ENCODE measurements at regions not wholly inside any gene's neighbourhood (a gene's known extent, or its start where the extent isn't known, plus 50 kb on each side); places are given as distances from the start of the nearest gene placed in this dataset.

- no peaks in the 10 kb centered on the region for H3K27me3 Mint-ChIP-seq (ENCODE audit: insufficient read depth, unreplicated experiment)
- H3K4me1 Mint-ChIP-seq (ENCODE audit: insufficient read depth, unreplicated experiment), result no peaks in the 10 kb centered on the region
- H3K27ac Mint-ChIP-seq (ENCODE audit: low read depth, unreplicated experiment), result no peak overlapping the region
- no peaks in the 10 kb centered on the region for H3K36me3 Mint-ChIP-seq (ENCODE audit: insufficient read depth, unreplicated experiment)
- no peak for DNase-seq (ENCODE audit: unreplicated experiment)
- BruUV-seq (replicated peaks), result no TSS peak
- intact Hi-C loops (cut with micrococcal nuclease), result no loop called here
- ChIA-PET POLR2A (no interaction called here), CTCF (no interaction called here)
- peaks cover 7% of the 10 kb centered on the region for H3K9me3 Mint-ChIP-seq (ENCODE audit: unreplicated experiment)
- TF ChIP-seq, protein P1, sequence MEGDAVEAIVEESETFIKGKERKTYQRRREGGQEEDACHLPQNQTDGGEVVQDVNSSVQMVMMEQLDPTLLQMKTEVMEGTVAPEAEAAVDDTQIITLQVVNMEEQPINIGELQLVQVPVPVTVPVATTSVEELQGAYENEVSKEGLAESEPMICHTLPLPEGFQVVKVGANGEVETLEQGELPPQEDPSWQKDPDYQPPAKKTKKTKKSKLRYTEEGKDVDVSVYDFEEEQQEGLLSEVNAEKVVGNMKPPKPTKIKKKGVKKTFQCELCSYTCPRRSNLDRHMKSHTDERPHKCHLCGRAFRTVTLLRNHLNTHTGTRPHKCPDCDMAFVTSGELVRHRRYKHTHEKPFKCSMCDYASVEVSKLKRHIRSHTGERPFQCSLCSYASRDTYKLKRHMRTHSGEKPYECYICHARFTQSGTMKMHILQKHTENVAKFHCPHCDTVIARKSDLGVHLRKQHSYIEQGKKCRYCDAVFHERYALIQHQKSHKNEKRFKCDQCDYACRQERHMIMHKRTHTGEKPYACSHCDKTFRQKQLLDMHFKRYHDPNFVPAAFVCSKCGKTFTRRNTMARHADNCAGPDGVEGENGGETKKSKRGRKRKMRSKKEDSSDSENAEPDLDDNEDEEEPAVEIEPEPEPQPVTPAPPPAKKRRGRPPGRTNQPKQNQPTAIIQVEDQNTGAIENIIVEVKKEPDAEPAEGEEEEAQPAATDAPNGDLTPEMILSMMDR (IDR thresholded peaks at IDR 0.05; ENCODE audit: unreplicated experiment), result no peak
- H3K4me3 Mint-ChIP-seq (ENCODE audit: unreplicated experiment), result no peak overlapping the region
These were observed 65.5 kb upstream of the SLC34A2 start for GRCh38 chr4:25590171-25590570.

- no TSS peak for BruUV-seq (replicated peaks)
- Mint-ChIP-seq H3K27me3 (ENCODE audit: insufficient read depth, unreplicated experiment) (no peaks in the 10 kb centered on the region), H3K4me3 (ENCODE audit: unreplicated experiment) (no peak overlapping the region), H3K4me1 (ENCODE audit: insufficient read depth, unreplicated experiment) (no peaks in the 10 kb centered on the region), H3K27ac (ENCODE audit: low read depth, unreplicated experiment) (no peak overlapping the region), H3K9me3 (ENCODE audit: unreplicated experiment) (peaks cover 7% of the 10 kb centered on the region), H3K36me3 (ENCODE audit: insufficient read depth, unreplicated experiment) (no peaks in the 10 kb centered on the region)
- TF ChIP-seq, protein P1 (IDR thresholded peaks at IDR 0.05; ENCODE audit: unreplicated experiment), result no peak
- CTCF ChIA-PET, result no interaction called here
- intact Hi-C loops (cut with micrococcal nuclease), result no loop called here
- POLR2A ChIA-PET, result interaction anchor here (0.6 kb wide), 1 partner anchor 24 kb away, joined by 4 read pairs; no protein-coding TSS in a partner anchor
- no peak for DNase-seq (ENCODE audit: unreplicated experiment)
These were observed 62.9 kb upstream of the SLC34A2 start for GRCh38 chr4:25592736-25593135.
